Adrenal gland (tissue), 9 donors: ENCODE measurements at regions not wholly inside any gene's neighbourhood (a gene's known extent, or its start where the extent isn't known, plus 50 kb on each side); places are given as distances from the start of the nearest gene placed in this dataset.

Experiments used
- DNase-seq, 7 donors: peaks; one replicate each; pipeline ENCODE4 v3.0.0-alpha.2; 2019 to 2020
- H3K27ac ChIP-seq, 5 donors: fragments of 200-600 bp; sonication (generic) in 4 of 5; 1 replicate in 3 of 5; 2 replicates in 2 of 5; pipeline versions ENCODE4 v1.5.1 to v1.8.0; 2016 to 2020; ENCODE audit warnings: mild to moderate bottlenecking in 1 of 5
- H3K27me3 ChIP-seq: fragments of 200-600 bp; 2 replicates; pipeline ENCODE4 v1.8.0; 2021
- H3K36me3 ChIP-seq, 2 donors: fragments of 200-600 bp; replicated peaks in 1 of 2; 1 replicate in 1 of 2; 2 replicates in 1 of 2; pipeline versions ENCODE4 v1.5.1 to v1.8.0; 2018 to 2022
- H3K4me1 ChIP-seq, 2 donors: fragments of 200-600 bp; replicated peaks in 1 of 2; 1 replicate in 1 of 2; 2 replicates in 1 of 2; pipeline versions ENCODE4 v1.5.1 to v1.8.0; 2018 to 2021
- H3K4me3 ChIP-seq, 4 donors: fragments of 200-600 bp; sonication (generic) in 3 of 4; one replicate each; pipeline ENCODE4 v1.5.1; 2016 to 2018
- H3K9me3 ChIP-seq, 3 donors: fragments of 200-600 bp; sonication (generic) in 1 of 3; replicated peaks in 1 of 3; 1 replicate in 2 of 3; 2 replicates in 1 of 3; pipeline versions ENCODE4 v1.5.1 to v1.8.0; 2016 to 2021
- POLR2A ChIP-seq, 2 donors: fragments of 450-650 bp; IDR thresholded peaks; one replicate each; pipeline ENCODE4 v1.6.1; 2017; ENCODE audit warnings: antibody characterized with exemption in 2 of 2, mild to moderate bottlenecking in 2 of 2, moderate library complexity in 1 of 2
- WGBS, 4 donors: extraction: QIAGEN DNeasy Blood & Tissue Kit in 2 of 4; methylation state at CpG; one replicate each; pipeline versions ENCODE4 v1.1.5 to v1.1.7; 2013 to 2017; 5-methylcytosine and 5-hydroxymethylcytosine counted together
- intact Hi-C, 2 donors: fragments of 100-400 bp; cut with DNase I; formaldehyde crosslinking; loops; one replicate each; pipeline versions ENCODE4 v1.14.1 to v1.15.0; 2022 to 2023
- TF ChIP-seq, protein P1 (sequence below), 6 experiments: fragments of 450-650 bp in 4 of 6; fragments of 200-600 bp in 2 of 6; sonication (generic) in 1 of 6; IDR thresholded peaks; 1 replicate in 5 of 6; 2 replicates in 1 of 6; pipeline versions ENCODE4 v1.5.1 to v1.8.0; 2016 to 2021; ENCODE audit warnings: antibody characterized with exemption in 6 of 6, mild to moderate bottlenecking in 2 of 6, moderate library complexity in 1 of 6
- donor health status: healthy with polysubstance abuse.
- donor health status: Bipolar disorder and iron deficiency.
- donor health status: DM: yes; HTN: yes; CAD: no.
- donor health status: DM: no; HTN: no; CAD: no.
- donor health status: DM: no; HTN: no; CAD: no.

DNA sequence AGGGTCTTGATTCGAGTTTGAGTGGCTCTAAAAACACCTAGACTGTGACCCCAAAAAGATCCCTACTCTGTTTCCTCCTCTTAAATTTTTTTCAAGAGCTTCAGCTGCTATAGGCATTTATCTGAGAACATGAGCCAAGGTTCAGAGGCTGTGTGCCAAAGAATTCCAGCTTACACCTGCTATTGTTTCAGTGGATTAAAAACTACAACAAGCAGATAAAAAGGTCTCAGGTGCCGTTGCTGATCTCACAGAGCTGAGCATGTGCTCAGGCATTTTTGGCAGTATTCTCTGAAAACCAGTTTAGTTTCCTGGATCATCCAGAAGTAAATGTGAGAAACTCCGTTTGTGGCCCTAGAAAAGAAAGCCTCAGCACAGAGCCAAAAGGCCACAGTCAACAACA is 349.2 kb downstream of the DEPDC1B start:
- Histone ChIP-seq H3K4me1 (no peaks in the 10 kb centered on the region), H3K27ac (no peak overlapping the region), H3K4me3 (no peak overlapping the region), H3K36me3 (no peaks in the 10 kb centered on the region), H3K27me3 (no peaks in the 10 kb centered on the region), H3K9me3 (no peaks in the 10 kb centered on the region)
- intact Hi-C loops, result no loop called here
- no peak for DNase-seq
- WGBS, 4 donors, result 61 to 73% (median 66%) methylated on average over 3 of the region's 3 CpGs
- no peak for TF ChIP-seq POLR2A (IDR thresholded peaks at IDR 0.05)
- TF ChIP-seq, protein P1, sequence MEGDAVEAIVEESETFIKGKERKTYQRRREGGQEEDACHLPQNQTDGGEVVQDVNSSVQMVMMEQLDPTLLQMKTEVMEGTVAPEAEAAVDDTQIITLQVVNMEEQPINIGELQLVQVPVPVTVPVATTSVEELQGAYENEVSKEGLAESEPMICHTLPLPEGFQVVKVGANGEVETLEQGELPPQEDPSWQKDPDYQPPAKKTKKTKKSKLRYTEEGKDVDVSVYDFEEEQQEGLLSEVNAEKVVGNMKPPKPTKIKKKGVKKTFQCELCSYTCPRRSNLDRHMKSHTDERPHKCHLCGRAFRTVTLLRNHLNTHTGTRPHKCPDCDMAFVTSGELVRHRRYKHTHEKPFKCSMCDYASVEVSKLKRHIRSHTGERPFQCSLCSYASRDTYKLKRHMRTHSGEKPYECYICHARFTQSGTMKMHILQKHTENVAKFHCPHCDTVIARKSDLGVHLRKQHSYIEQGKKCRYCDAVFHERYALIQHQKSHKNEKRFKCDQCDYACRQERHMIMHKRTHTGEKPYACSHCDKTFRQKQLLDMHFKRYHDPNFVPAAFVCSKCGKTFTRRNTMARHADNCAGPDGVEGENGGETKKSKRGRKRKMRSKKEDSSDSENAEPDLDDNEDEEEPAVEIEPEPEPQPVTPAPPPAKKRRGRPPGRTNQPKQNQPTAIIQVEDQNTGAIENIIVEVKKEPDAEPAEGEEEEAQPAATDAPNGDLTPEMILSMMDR (IDR thresholded peaks at IDR 0.05), result no peak

DNA sequence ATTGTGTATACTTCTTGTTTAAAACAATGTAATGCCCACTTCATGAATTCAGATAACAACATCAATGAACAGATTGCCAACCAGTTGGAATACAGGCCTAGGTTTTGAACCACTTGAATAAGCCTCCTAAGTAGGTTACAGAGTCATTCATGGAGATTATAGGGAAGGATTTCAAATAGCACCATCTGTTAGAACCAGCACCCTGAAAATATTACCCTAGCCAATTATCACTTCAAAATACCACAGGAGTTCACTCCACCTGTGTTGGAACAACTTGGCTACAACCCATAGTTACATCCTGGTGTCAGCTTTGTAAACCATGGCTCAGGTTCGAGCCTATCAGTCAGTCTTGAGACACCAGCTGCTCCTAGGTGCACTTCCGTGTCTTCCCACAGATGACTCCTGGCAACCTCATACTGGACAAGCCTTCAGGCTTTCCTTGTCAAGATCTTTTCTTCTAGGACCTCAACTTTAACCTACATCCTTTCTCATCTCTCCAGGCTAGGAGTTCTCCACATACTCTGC is 350.0 kb downstream of the DEPDC1B start:
- intact Hi-C loops, result no loop called here
- DNase-seq, result no peak

DNA sequence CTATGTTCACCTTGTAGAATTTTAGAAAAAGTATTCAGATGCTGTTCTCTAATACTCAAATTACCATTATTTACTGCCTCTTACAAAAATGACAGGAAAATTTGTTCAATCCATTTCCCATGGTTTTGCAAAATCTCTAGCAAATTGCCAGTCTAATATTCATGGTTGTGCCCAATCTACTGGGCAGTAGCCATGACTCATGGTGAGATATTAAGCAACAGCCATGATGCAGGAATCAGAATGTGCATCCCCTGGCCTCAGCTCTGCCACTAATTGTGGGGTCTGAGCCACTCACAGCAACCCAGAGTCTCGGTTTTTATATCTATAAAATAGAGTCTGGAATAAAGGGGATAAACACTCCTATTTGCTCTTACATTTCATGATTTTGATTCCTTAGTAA is 353.6 kb downstream of the DEPDC1B start:
- no peak overlapping the region for H3K27ac ChIP-seq
- H3K4me1 ChIP-seq, result no peaks in the 10 kb centered on the region
- intact Hi-C loops, result no loop called here
- no peaks in the 10 kb centered on the region for H3K9me3 ChIP-seq
- H3K36me3 ChIP-seq, result no peaks in the 10 kb centered on the region
- DNase-seq, result no peak
- H3K27me3 ChIP-seq, result no peaks in the 10 kb centered on the region
- TF ChIP-seq POLR2A (IDR thresholded peaks at IDR 0.05), result no peak
- TF ChIP-seq, protein P1 (IDR thresholded peaks at IDR 0.05), result no peak
- no peak overlapping the region for H3K4me3 ChIP-seq
- WGBS, 4 donors, result 35 to 65% (median 56%) methylated on average over 1 of the region's 1 CpG

More for the DNA sequence above, 350.0 kb downstream of the DEPDC1B start:
- 74 to 90% (median 80%) methylated on average over 2 of the region's 2 CpGs for WGBS, 4 donors
- Histone ChIP-seq H3K9me3 (no peaks in the 10 kb centered on the region), H3K27ac (no peak overlapping the region), H3K4me1 (no peaks in the 10 kb centered on the region), H3K4me3 (no peak overlapping the region), H3K36me3 (no peaks in the 10 kb centered on the region), H3K27me3 (no peaks in the 10 kb centered on the region)
- TF ChIP-seq, protein P1 (IDR thresholded peaks at IDR 0.05), result no peak
- no peak for TF ChIP-seq POLR2A (IDR thresholded peaks at IDR 0.05)

DNA sequence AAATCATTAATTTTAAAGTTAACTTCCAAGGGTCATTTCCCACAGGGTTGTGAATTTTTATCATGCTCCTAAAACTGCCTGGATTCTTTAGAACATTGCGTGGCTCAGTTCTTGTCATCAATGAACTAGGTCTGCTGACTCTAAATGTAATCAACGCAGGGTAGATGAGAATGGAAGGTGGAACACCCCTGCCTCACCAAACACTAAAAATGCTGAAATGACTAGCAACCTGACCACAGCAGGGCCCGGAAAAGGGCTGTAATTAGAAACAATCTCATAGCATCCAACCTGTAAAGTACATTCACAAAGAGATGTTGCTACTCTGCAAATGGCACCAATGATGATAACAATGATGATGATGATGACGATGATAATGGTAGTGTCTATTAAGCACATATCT is 356.9 kb downstream of the DEPDC1B start:
- Histone ChIP-seq H3K9me3 (no peaks in the 10 kb centered on the region), H3K4me3 (no peak overlapping the region), H3K27ac (no peak overlapping the region), H3K27me3 (no peaks in the 10 kb centered on the region), H3K36me3 (no peaks in the 10 kb centered on the region), H3K4me1 (no peaks in the 10 kb centered on the region)
- 80 to 84% (median 83%) methylated on average over 4 of the region's 4 CpGs for WGBS, 4 donors
- DNase-seq, result no peak
- no peak for TF ChIP-seq POLR2A (IDR thresholded peaks at IDR 0.05)
- TF ChIP-seq, protein P1 (IDR thresholded peaks at IDR 0.05), result no peak
- intact Hi-C loops, result no loop called here
